ENCODE measurements at regions not wholly inside any gene's neighbourhood (a gene's known extent, or its start where the extent isn't known, plus 50 kb on each side); places are given as distances from the start of the nearest gene placed in this dataset.
"Not testable (repeated sequence)": the region's sequence is repeated elsewhere in the genome, so short reads cannot be mapped to it uniquely, and the experiment has no call there.

GRCh38 chr12:115297445-115297844 lies 613.5 kb upstream of the TBX3 start:
- DNase-seq, result no peak
- in situ Hi-C loops (cut with MboI; ENCODE audit: low pct_unique_long_range_greater_than_20kb, low sequenced_read_pairs), result no loop called here

- in situ Hi-C loops (cut with MboI; ENCODE audit: low pct_unique_long_range_greater_than_20kb, low sequenced_read_pairs), result no loop called here
- DNase-seq, result no peak
Measured at GRCh38 chr12:115296613-115297198, 612.7 kb upstream of the TBX3 start.

- in situ Hi-C loops (cut with MboI; ENCODE audit: low pct_unique_long_range_greater_than_20kb, low sequenced_read_pairs), result no loop called here
- DNase-seq, result no peak
Measured at GRCh38 chr12:115295886-115296285, 611.9 kb upstream of the TBX3 start.

GRCh38 chr12:115294453-115295133 lies 610.6 kb upstream of the TBX3 start:
- DNase-seq, result no peak
- in situ Hi-C loops (cut with MboI; ENCODE audit: low pct_unique_long_range_greater_than_20kb, low sequenced_read_pairs), result no loop called here

- DNase-seq; in situ Hi-C loops (cut with MboI; ENCODE audit: low pct_unique_long_range_greater_than_20kb, low sequenced_read_pairs): not testable (repeated sequence)
Measured at GRCh38 chr12:115285429-115285828, 601.5 kb upstream of the TBX3 start.

GRCh38 chr12:115273456-115273855 lies 589.5 kb upstream of the TBX3 start:
- in situ Hi-C loops (cut with MboI; ENCODE audit: low pct_unique_long_range_greater_than_20kb, low sequenced_read_pairs), result no loop called here
- no peak for DNase-seq

GRCh38 chr12:115268451-115268850 lies 584.5 kb upstream of the TBX3 start:
- DNase-seq, result no peak
- in situ Hi-C loops (cut with MboI; ENCODE audit: low pct_unique_long_range_greater_than_20kb, low sequenced_read_pairs), result no loop called here

- DNase-seq, result no peak
Measured at GRCh38 chr12:115267891-115268290, 583.9 kb upstream of the TBX3 start.

GRCh38 chr12:115267464-115267863 lies 583.5 kb upstream of the TBX3 start:
- DNase-seq, result no peak
- in situ Hi-C loops (cut with MboI; ENCODE audit: low pct_unique_long_range_greater_than_20kb, low sequenced_read_pairs), result no loop called here

More at GRCh38 chr12:115267891-115268290, 583.9 kb upstream of the TBX3 start:
- in situ Hi-C loops (cut with MboI; ENCODE audit: low pct_unique_long_range_greater_than_20kb, low sequenced_read_pairs), result no loop called here

- in situ Hi-C loops (cut with MboI; ENCODE audit: low pct_unique_long_range_greater_than_20kb, low sequenced_read_pairs), result no loop called here
- DNase-seq, result no peak
Measured at GRCh38 chr12:115264605-115265004, 580.6 kb upstream of the TBX3 start.

GRCh38 chr12:115261691-115262398 lies 577.9 kb upstream of the TBX3 start:
- no peak for DNase-seq
- in situ Hi-C loops (cut with MboI; ENCODE audit: low pct_unique_long_range_greater_than_20kb, low sequenced_read_pairs), result no loop called here

GRCh38 chr12:115260762-115261675 lies 577.0 kb upstream of the TBX3 start:
- in situ Hi-C loops (cut with MboI; ENCODE audit: low pct_unique_long_range_greater_than_20kb, low sequenced_read_pairs), result no loop called here
- no peak for DNase-seq

- in situ Hi-C loops (cut with MboI; ENCODE audit: low pct_unique_long_range_greater_than_20kb, low sequenced_read_pairs), result no loop called here
- no peak for DNase-seq
Measured at GRCh38 chr12:115259968-115260747, 576.2 kb upstream of the TBX3 start.

GRCh38 chr12:115257791-115258190 lies 573.8 kb upstream of the TBX3 start:
- DNase-seq, result no peak

GRCh38 chr12:115255962-115256361 lies 572.0 kb upstream of the TBX3 start:
- in situ Hi-C loops (cut with MboI; ENCODE audit: low pct_unique_long_range_greater_than_20kb, low sequenced_read_pairs), result no loop called here
- DNase-seq, result no peak

More at GRCh38 chr12:115257791-115258190, 573.8 kb upstream of the TBX3 start:
- in situ Hi-C loops (cut with MboI; ENCODE audit: low pct_unique_long_range_greater_than_20kb, low sequenced_read_pairs), result no loop called here

GRCh38 chr12:115255257-115255656 lies 571.3 kb upstream of the TBX3 start:
- no peak for DNase-seq
- in situ Hi-C loops (cut with MboI; ENCODE audit: low pct_unique_long_range_greater_than_20kb, low sequenced_read_pairs), result no loop called here

GRCh38 chr12:115253049-115253448 lies 569.1 kb upstream of the TBX3 start:
- in situ Hi-C loops (cut with MboI; ENCODE audit: low pct_unique_long_range_greater_than_20kb, low sequenced_read_pairs), result no loop called here
- DNase-seq, result no peak

- in situ Hi-C loops (cut with MboI; ENCODE audit: low pct_unique_long_range_greater_than_20kb, low sequenced_read_pairs), result no loop called here
- no peak for DNase-seq
Measured at GRCh38 chr12:115251727-115252126, 567.8 kb upstream of the TBX3 start.
